GM12878 (cell line): ENCODE measurements at regions not wholly inside any gene's neighbourhood (a gene's known extent, or its start where the extent isn't known, plus 50 kb on each side); places are given as distances from the start of the nearest gene placed in this dataset.
"Not testable (repeated sequence)": the region's sequence is repeated elsewhere in the genome, so short reads cannot be mapped to it uniquely, and the experiment has no call there.

Experiments
- ATAC-seq: fragments of 200-7000 bp; cut with Tn5 transposase; 3 replicates; pipeline ENCODE4 v1.9.1; 2020; ENCODE audit warnings: mild to moderate bottlenecking, moderate library complexity
- BruUV-seq: library from RNA; stranded (reverse); fragments of 400-500 nt; replicated peaks from 2 replicates; lab custom pipeline; 2021; lab: Mats Ljungman, UMichigan
- CTCF ChIA-PET: fragments of 300-600 bp; sonication (Branson Sonifier 250); formaldehyde crosslinking; extraction: SDS; loops from one replicate; lab custom pipeline; 2021; ENCODE audit warnings: inconsistent platforms; lab: Yijun Ruan, JAX
- POLR2A ChIA-PET: fragments of 350-600 bp; formaldehyde crosslinking; extraction: SDS; loops from one replicate; lab custom pipeline; 2021; ENCODE audit warnings: inconsistent platforms; lab: Charles Lee
- RAD21 ChIA-PET: fragments of 300-600 bp; sonication (Branson Sonifier 250); formaldehyde crosslinking; loops from one replicate; lab custom pipeline; 2023; ENCODE audit warnings: antibody characterized with exemption; ENCODE audit not compliant: unreplicated experiment; lab: Charles Lee
- SMC1A ChIA-PET: fragments of 300-600 bp; sonication (Branson Sonifier 250); formaldehyde crosslinking; loops from one replicate; lab custom pipeline; 2023; ENCODE audit not compliant: unreplicated experiment, uncharacterized antibody; lab: Charles Lee
- DNase-seq: peaks from one replicate; pipeline ENCODE4 v3.0.0-alpha.2; 2011; ENCODE audit warnings: low read depth, low spot score
- FAIRE-seq: peaks from 3 replicates; lab custom pipeline; 2011; peaks lifted over from hg19 to GRCh38; lab: Jason Lieb, UNC
- H2AFZ ChIP-seq: 2 replicates; pipeline ENCODE4 v1.6.0; 2011; ENCODE audit warnings: low read depth, low read length, control low read depth; ENCODE audit not compliant: control insufficient read depth
- H3K27ac ChIP-seq: 2 replicates; pipeline ENCODE4 v1.5.1; 2011; ENCODE audit warnings: control low read depth; ENCODE audit not compliant: control insufficient read depth, insufficient read depth
- H3K27me3 ChIP-seq, 2 experiments: replicated peaks in 1 of 2; 2 replicates each; pipeline versions ENCODE4 v1.6.0 to v1.6.1; 2011; ENCODE audit warnings: low read length in 1 of 2; ENCODE audit not compliant: control insufficient read depth in 2 of 2, insufficient read depth in 2 of 2
- H3K36me3 ChIP-seq, 2 experiments: 2 replicates each; pipeline ENCODE4 v1.5.1; 2011; ENCODE audit warnings: low read length in 1 of 2; ENCODE audit not compliant: control insufficient read depth in 2 of 2, insufficient read depth in 2 of 2
- H3K4me1 ChIP-seq: 2 replicates; pipeline ENCODE4 v1.6.1; 2011; ENCODE audit warnings: mild to moderate bottlenecking, low read length, moderate library complexity, mixed read lengths; ENCODE audit not compliant: control insufficient read depth, insufficient read depth
- H3K4me2 ChIP-seq: 2 replicates; pipeline ENCODE4 v1.6.0; 2011; ENCODE audit warnings: control low read depth; ENCODE audit not compliant: control insufficient read depth, insufficient read depth
- H3K4me3 ChIP-seq: fragments of 200-600 bp; sonication (generic); 2 replicates; pipeline ENCODE4 v1.5.1; 2016
- H3K79me2 ChIP-seq: 2 replicates; pipeline ENCODE4 v1.6.0; 2011; ENCODE audit warnings: low read length; ENCODE audit not compliant: control insufficient read depth, insufficient read depth
- H3K9ac ChIP-seq: 2 replicates; pipeline ENCODE4 v1.8.0; 2011; ENCODE audit warnings: low read length, control low read depth, mixed read lengths; ENCODE audit not compliant: control insufficient read depth, insufficient read depth
- H3K9me3 ChIP-seq: replicated peaks from 3 replicates; pipeline ENCODE4 v1.5.1; 2011; ENCODE audit warnings: mild to moderate bottlenecking, low read length; ENCODE audit not compliant: control insufficient read depth, insufficient read depth
- H4K20me1 ChIP-seq: 2 replicates; pipeline ENCODE4 v1.6.0; 2011; ENCODE audit not compliant: control insufficient read depth, insufficient read depth
- WGBS: methylation state at CpG from one replicate; pipeline ENCODE4 v1.1.6; 2016; ENCODE audit warnings: low lambda C conversion rate; ENCODE audit not compliant: insufficient replicate concordance, insufficient coverage; ENCODE audit errors: missing lambda C conversion rate; 5-methylcytosine and 5-hydroxymethylcytosine counted together
- in situ Hi-C: fragments of 300-500 bp; cut with MboI; formaldehyde crosslinking; loops from 9 replicates; pipeline ENCODE4 v1.14.3; 2018; ENCODE audit warnings: mixed read lengths
- intact Hi-C: fragments of 100-400 bp; cut with micrococcal nuclease; formaldehyde crosslinking; loops from one replicate; pipeline ENCODE4 v1.14.2; 2022; ENCODE audit not compliant: unreplicated experiment

DNA sequence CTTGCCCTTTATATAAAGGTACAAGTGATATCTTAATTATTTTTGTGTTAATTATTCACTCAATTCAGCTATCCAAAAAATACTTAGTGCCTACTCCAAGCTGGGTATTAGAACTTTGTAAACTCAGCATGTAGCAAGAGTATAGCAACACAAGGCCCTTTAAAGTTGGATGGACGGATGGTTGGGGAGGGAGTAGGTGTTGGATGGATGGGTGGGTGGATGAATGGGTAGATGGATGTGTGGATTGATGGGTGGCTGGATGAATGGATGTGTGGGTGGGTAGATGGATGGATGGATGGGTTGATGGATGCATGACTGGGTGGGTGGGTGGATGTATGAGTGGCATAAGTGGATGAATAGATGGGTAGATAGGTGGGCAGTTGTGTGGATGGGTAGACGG, 211.5 kb downstream of the BANP start:
- H3K4me1 ChIP-seq, H2AFZ ChIP-seq, in situ Hi-C loops, SMC1A ChIA-PET, CTCF ChIA-PET, H3K79me2 ChIP-seq, FAIRE-seq, H3K36me3 ChIP-seq, H3K9me3 ChIP-seq, POLR2A ChIA-PET, intact Hi-C loops, RAD21 ChIA-PET, ATAC-seq, H3K27me3 ChIP-seq, H4K20me1 ChIP-seq, H3K4me2 ChIP-seq, BruUV-seq, DNase-seq, H3K4me3 ChIP-seq, H3K9ac ChIP-seq, H3K27ac ChIP-seq: not testable (repeated sequence)
- WGBS, result 0% methylated on average over 1 of the region's 2 CpGs

- FAIRE-seq, H3K4me1 ChIP-seq, H3K36me3 ChIP-seq, H3K27me3 ChIP-seq, ATAC-seq, intact Hi-C loops, H3K4me2 ChIP-seq, H3K27ac ChIP-seq, SMC1A ChIA-PET, DNase-seq, BruUV-seq, RAD21 ChIA-PET, H2AFZ ChIP-seq, in situ Hi-C loops, H3K4me3 ChIP-seq, CTCF ChIA-PET, H4K20me1 ChIP-seq, H3K9ac ChIP-seq, H3K79me2 ChIP-seq, H3K9me3 ChIP-seq, POLR2A ChIA-PET: not testable (repeated sequence)
- WGBS, result 14% methylated on average over 12 of the region's 12 CpGs
Observed at GRCh38 chr16:88164196-88165039, 213.2 kb downstream of the BANP start.

DNA sequence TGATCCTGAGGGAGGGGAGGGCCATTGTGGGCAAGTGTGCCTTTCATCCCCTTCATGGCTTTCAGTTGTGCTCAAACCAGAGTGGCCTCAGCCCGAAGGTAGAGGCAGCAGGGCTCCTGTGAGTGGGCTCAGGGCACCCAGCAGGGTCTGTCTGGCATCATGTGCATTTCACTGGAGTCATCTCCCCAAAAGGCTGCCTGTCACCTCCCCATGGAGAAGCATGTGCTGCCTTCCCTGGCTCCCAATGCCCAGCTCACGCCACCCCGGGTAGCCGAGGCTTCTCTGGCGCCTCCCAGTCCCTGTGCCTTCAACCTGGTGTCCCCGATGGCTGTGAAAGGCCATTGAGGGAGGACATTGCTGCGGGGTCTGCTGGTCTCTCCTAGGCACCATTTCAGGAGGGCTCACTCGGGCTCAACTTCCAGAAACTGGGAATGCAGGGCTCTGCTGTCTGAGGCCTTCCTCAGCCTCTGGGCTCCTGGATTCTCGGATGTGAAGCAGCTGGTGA, 213.9 kb downstream of the BANP start:
- intact Hi-C loops, RAD21 ChIA-PET, SMC1A ChIA-PET, H3K4me2 ChIP-seq, FAIRE-seq, ATAC-seq, H3K79me2 ChIP-seq, CTCF ChIA-PET, H3K4me1 ChIP-seq, H3K4me3 ChIP-seq, H3K36me3 ChIP-seq, H3K27ac ChIP-seq, H3K9me3 ChIP-seq, H3K27me3 ChIP-seq, H2AFZ ChIP-seq, H4K20me1 ChIP-seq, BruUV-seq, H3K9ac ChIP-seq, DNase-seq, POLR2A ChIA-PET, in situ Hi-C loops: not testable (repeated sequence)
- WGBS, result 24% methylated on average over 9 of the region's 9 CpGs

DNA sequence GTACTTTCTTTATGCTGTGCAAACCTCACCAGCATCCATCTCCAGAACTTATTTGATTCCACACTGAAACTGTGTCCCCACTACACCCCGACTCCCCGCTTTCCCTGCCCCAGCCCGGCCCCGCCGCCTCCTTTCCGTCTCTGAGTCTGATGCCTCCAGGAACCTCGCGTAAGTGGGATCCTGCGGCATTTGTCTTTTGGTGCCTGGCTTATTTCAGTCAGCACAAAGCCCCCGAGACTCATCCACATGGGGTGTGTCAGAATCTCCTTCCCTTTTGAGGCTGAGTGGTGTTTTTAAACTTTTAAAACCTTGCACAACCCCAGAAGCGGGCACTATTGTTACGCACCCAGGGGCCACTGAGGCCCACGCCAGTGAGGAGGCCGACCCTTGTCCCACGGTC, 214.4 kb downstream of the BANP start:
- intact Hi-C loops, CTCF ChIA-PET, H3K36me3 ChIP-seq, BruUV-seq, H3K9me3 ChIP-seq, RAD21 ChIA-PET, H3K27me3 ChIP-seq, H3K27ac ChIP-seq, POLR2A ChIA-PET, SMC1A ChIA-PET, H4K20me1 ChIP-seq, H3K4me3 ChIP-seq, FAIRE-seq, H3K79me2 ChIP-seq, ATAC-seq, in situ Hi-C loops, H3K9ac ChIP-seq, H3K4me1 ChIP-seq, H2AFZ ChIP-seq, DNase-seq, H3K4me2 ChIP-seq: not testable (repeated sequence)
- 61% methylated on average over 13 of the region's 15 CpGs for WGBS
